ENCODE measurements at regions not wholly inside any gene's neighbourhood (a gene's known extent, or its start where the extent isn't known, plus 50 kb on each side); places are given as distances from the start of the nearest gene placed in this dataset.
A peak's percentile ranks its signal among the peaks of the same experiment; 100 is the strongest.

DNA sequence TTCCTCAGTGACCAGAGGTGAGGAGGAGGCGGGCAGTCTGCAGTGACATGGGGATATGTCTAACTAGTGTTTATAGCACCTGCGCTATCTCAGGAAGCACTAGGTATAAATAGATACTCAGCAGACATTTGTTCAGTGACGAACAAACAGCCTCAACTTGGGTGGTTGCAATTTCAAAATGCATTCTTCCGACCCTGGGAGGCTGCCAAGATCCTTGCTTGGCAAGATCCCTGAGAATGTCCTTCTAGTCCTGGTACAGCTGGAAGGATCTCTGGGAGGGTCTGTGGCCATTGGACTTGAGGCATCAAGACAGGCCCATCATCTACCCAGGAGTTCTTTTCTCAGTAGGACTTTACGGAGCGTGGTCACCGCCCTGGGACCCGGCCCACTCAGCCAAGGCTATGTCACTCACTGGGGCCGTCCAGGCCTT, 299.5 kb downstream of the ZNF536 start:
- FAIRE-seq (no peak), ATAC-seq (no peak), DNase-seq (ENCODE audit: low read depth in 1 of 2, low spot score in 1 of 2) (no peak)
- no peak for TF ChIP-seq MAZ (IDR thresholded peaks at IDR 0.05; ENCODE audit: borderline replicate concordance, low read depth, low read length)
- TF ChIP-seq TFCP2L1 (CRISPR knock-in tag; IDR thresholded peaks at IDR 0.05) = no peak
- no peak for TF ChIP-seq CHD4 (IDR thresholded peaks at IDR 0.05; ENCODE audit: borderline replicate concordance)
- TF ChIP-seq GATA3 (IDR thresholded peaks at IDR 0.05; ENCODE audit: borderline replicate concordance) = no peak
- no peak for TF ChIP-seq NPAS2 (CRISPR knock-in tag; IDR thresholded peaks at IDR 0.05; ENCODE audit: borderline replicate concordance)
- no peak for TF ChIP-seq RNF2 (IDR thresholded peaks at IDR 0.05; ENCODE audit: borderline replicate concordance, low read depth)
- TF ChIP-seq RARB (CRISPR knock-in tag; IDR thresholded peaks at IDR 0.05) = no peak
- no peak for TF ChIP-seq CEBPB (IDR thresholded peaks at IDR 0.05)
- TF ChIP-seq EP300 (IDR thresholded peaks at IDR 0.05) = no peak
- TF ChIP-seq ZNF302 (CRISPR knock-in tag; IDR thresholded peaks at IDR 0.05) = no peak
- no peak for TF ChIP-seq HOXB5 (CRISPR knock-in tag; IDR thresholded peaks at IDR 0.05)
- CTCF ChIA-PET = interaction anchor here (11.0 to 15.9 kb wide), 2 partner anchors 14 to 1552 kb away, joined by 124 to 298 read pairs; no protein-coding TSS in a partner anchor
- POLR2A ChIA-PET = no interaction called here
- H3K4me3 ChIP-seq = no peak overlapping the region
- H3K4me2 ChIP-seq = no peak overlapping the region
- H3K4me1 ChIP-seq = peaks cover 8% of the 10 kb centered on the region; the same call in 1 of the 3 replicates
- H3K9me3 ChIP-seq = no peaks in the 10 kb centered on the region
- 19% methylated on average over 9 of the region's 9 CpGs for WGBS (ENCODE audit: missing lambda C conversion rate)
- no peak overlapping the region for H3K27ac ChIP-seq

DNA sequence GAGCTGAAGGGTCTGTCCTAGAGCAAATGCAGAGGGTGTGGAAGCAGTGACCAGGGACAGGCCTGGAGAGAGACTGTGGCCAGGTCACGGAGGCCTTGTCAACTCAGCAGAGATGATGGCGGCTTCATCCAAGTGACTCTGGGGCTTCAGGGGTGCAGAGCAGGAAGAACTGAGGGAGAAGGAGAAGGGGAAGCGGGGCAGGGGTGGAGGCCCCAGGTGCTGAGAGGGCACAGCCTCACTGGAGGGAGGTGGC, 299.1 kb downstream of the ZNF536 start:
- DNase-seq (ENCODE audit: low read depth in 1 of 2, low spot score in 1 of 2) (no peak), FAIRE-seq (no peak), ATAC-seq (no peak)
- no peaks in the 10 kb centered on the region for H3K9me3 ChIP-seq
- TF ChIP-seq TFCP2L1 (CRISPR knock-in tag; IDR thresholded peaks at IDR 0.05) = no peak
- WGBS (ENCODE audit: missing lambda C conversion rate) = 27% methylated on average over 3 of the region's 3 CpGs
- no peak overlapping the region for H3K27ac ChIP-seq
- H3K4me1 ChIP-seq = peaks cover 8% of the 10 kb centered on the region; the same call in 1 of the 3 replicates
- ChIA-PET POLR2A (no interaction called here), CTCF (interaction anchor here (11.0 to 15.9 kb wide), 2 partner anchors 15 to 1553 kb away, joined by 124 to 298 read pairs; no protein-coding TSS in a partner anchor)
- no peak overlapping the region for H3K4me3 ChIP-seq
- H3K4me2 ChIP-seq = no peak overlapping the region

DNA sequence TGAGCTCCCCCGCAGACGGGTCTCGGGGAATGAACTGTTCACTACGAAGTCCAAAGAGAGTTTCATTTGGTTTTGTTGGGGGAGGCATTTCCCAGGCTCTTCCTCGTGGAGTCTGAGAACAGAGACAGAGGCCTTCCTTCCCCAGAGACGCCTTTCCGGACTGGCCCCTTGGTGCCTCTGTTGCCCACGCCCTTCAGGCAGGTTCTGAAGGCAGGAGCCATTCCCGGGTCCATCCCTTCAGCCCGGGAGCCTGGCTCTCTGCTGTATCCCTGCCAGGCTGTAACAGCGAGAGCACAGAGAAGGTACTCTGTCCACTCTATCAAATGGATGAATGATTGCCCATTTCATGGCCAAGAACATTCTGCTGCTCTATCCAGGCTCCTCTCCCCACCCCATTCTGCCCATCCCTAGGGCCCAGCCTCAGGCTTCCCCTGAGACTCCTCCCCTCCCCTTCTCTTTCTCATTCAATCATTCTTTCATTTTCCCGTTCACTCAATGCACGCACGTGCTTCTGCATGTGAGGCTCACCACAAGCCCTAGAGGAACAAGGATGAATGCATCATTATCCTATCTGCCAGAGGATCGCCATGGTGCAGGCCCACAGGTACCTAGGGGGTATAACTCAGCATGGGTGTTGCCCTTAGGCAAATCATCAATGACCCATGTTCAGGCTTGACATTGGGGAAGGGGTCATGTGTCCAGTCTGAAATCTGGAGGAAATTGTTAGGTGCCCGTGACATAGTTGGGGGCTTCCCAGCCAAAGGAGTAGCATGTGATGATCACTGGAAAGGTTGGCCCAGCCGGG, 298.6 kb downstream of the ZNF536 start:
- Histone ChIP-seq H3K4me1 (peaks cover 8% of the 10 kb centered on the region; the same call in 1 of the 3 replicates), H3K4me3 (no peak overlapping the region), H3K4me2 (no peak overlapping the region), H3K27ac (no peak overlapping the region), H3K9me3 (no peaks in the 10 kb centered on the region)
- FAIRE-seq (peak; percentile 23), ATAC-seq (no peak), DNase-seq (ENCODE audit: low read depth in 1 of 2, low spot score in 1 of 2) (no peak)
- WGBS (ENCODE audit: missing lambda C conversion rate) = 32% methylated on average over 17 of the region's 17 CpGs
- CTCF ChIA-PET = interaction anchor here (1.0 to 15.9 kb wide), 15 partner anchors 13 to 1792 kb away, joined by 3 to 298 read pairs (median 7); no protein-coding TSS in a partner anchor
- TF ChIP-seq RAD21 (conservative IDR thresholded peaks at IDR 0.05 in 1 of 2, IDR thresholded peaks at IDR 0.05 in 1 of 2) = no peak
- no peak for TF ChIP-seq SMC3 (IDR thresholded peaks at IDR 0.05)
- TF ChIP-seq JUNB (IDR thresholded peaks at IDR 0.05) = no peak
- TF ChIP-seq KDM1A (IDR thresholded peaks at IDR 0.05; ENCODE audit: low read depth) = no peak
- TF ChIP-seq ESRRA (IDR thresholded peaks at IDR 0.05; ENCODE audit: borderline replicate concordance, low read length) = no peak
- no peak for TF ChIP-seq RCOR1 (IDR thresholded peaks at IDR 0.05; ENCODE audit: low read depth, low read length)
- no peak for TF ChIP-seq TP53 (CRISPR knock-in tag; IDR thresholded peaks at IDR 0.05)
- TF ChIP-seq RFX5 (IDR thresholded peaks at IDR 0.05) = no peak
- TF ChIP-seq GATA3 (IDR thresholded peaks at IDR 0.05; ENCODE audit: borderline replicate concordance) = no peak
- no peak for TF ChIP-seq EP300 (IDR thresholded peaks at IDR 0.05)
- TF ChIP-seq, protein P1, sequence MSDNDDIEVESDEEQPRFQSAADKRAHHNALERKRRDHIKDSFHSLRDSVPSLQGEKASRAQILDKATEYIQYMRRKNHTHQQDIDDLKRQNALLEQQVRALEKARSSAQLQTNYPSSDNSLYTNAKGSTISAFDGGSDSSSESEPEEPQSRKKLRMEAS (IDR thresholded peaks at IDR 0.05) = no peak
- POLR2A ChIA-PET = no interaction called here

DNA sequence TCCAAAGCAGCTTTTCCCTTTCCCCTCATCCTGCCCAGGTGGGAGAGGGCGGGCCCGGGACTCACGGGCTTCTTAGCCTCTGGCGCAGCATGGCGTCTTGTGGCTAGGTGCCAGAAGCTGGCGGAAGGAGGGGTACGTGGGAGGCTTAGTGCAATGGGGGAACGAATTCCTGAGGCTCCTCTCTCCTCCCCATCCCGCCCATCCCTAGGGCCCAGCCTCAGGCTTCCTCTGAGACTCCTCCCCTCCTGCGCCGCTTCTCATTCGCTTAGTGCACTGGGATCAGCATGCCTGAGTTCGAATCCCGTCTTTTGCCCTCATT, 297.8 kb downstream of the ZNF536 start:
- 18% methylated on average over 14 of the region's 14 CpGs for WGBS (ENCODE audit: missing lambda C conversion rate)
- DNase-seq (ENCODE audit: low read depth in 1 of 2, low spot score in 1 of 2) (no peak), ATAC-seq (peak in 1 of 2 experiments; percentile 4; a peak in 3 of 6 replicates), FAIRE-seq (no peak)
- H3K4me1 ChIP-seq = peaks cover 8% of the 10 kb centered on the region; the same call in 1 of the 3 replicates
- H3K4me2 ChIP-seq = peak overlapping the region; percentile 55
- ChIA-PET POLR2A (no interaction called here), CTCF (interaction anchor here (0.6 to 15.9 kb wide), 66 partner anchors 8 to 1977 kb away, joined by 3 to 298 read pairs (median 4); partner anchors contain the start of gene POP4)
- no peak overlapping the region for H3K27ac ChIP-seq
- no peak overlapping the region for H3K4me3 ChIP-seq
- no peaks in the 10 kb centered on the region for H3K9me3 ChIP-seq
- TF ChIP-seq JUNB (IDR thresholded peaks at IDR 0.05) (no peak), ZFP36 (IDR thresholded peaks at IDR 0.05; ENCODE audit: borderline replicate concordance, partially characterized antibody) (no peak), SREBF2 (IDR thresholded peaks at IDR 0.05) (no peak), MYC (IDR thresholded peaks at IDR 0.05; ENCODE audit: borderline replicate concordance, low read length) (no peak), SMC3 (IDR thresholded peaks at IDR 0.05) (no peak), HDAC2 (IDR thresholded peaks at IDR 0.05) (no peak), EHMT2 (IDR thresholded peaks at IDR 0.05; ENCODE audit: low read depth) (no peak), POLR2AphosphoS2 (conservative IDR thresholded peaks at IDR 0.05; ENCODE audit: low read length) (no peak), RFX5 (IDR thresholded peaks at IDR 0.05) (no peak), ZSCAN20 (CRISPR knock-in tag; IDR thresholded peaks at IDR 0.05) (no peak), RCOR1 (IDR thresholded peaks at IDR 0.05; ENCODE audit: low read depth, low read length) (no peak), NR3C1 (IDR thresholded peaks at IDR 0.05) (no peak)
- TF ChIP-seq, protein P2, sequence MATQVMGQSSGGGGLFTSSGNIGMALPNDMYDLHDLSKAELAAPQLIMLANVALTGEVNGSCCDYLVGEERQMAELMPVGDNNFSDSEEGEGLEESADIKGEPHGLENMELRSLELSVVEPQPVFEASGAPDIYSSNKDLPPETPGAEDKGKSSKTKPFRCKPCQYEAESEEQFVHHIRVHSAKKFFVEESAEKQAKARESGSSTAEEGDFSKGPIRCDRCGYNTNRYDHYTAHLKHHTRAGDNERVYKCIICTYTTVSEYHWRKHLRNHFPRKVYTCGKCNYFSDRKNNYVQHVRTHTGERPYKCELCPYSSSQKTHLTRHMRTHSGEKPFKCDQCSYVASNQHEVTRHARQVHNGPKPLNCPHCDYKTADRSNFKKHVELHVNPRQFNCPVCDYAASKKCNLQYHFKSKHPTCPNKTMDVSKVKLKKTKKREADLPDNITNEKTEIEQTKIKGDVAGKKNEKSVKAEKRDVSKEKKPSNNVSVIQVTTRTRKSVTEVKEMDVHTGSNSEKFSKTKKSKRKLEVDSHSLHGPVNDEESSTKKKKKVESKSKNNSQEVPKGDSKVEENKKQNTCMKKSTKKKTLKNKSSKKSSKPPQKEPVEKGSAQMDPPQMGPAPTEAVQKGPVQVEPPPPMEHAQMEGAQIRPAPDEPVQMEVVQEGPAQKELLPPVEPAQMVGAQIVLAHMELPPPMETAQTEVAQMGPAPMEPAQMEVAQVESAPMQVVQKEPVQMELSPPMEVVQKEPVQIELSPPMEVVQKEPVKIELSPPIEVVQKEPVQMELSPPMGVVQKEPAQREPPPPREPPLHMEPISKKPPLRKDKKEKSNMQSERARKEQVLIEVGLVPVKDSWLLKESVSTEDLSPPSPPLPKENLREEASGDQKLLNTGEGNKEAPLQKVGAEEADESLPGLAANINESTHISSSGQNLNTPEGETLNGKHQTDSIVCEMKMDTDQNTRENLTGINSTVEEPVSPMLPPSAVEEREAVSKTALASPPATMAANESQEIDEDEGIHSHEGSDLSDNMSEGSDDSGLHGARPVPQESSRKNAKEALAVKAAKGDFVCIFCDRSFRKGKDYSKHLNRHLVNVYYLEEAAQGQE (IDR thresholded peaks at IDR 0.05) = no peak
